ENCODE measurements at regions not wholly inside any gene's neighbourhood (a gene's known extent, or its start where the extent isn't known, plus 50 kb on each side); places are given as distances from the start of the nearest gene placed in this dataset.
"Not testable (repeated sequence)": the region's sequence is repeated elsewhere in the genome, so short reads cannot be mapped to it uniquely, and the experiment has no call there.

GRCh38 chrY:7871304-7871932 lies 959.9 kb upstream of the AMELY start:
- no peak for FAIRE-seq

GRCh38 chrY:7866976-7867375 lies 955.4 kb upstream of the AMELY start:
- FAIRE-seq, result no peak

- FAIRE-seq, result no peak
These were observed 949.4 kb upstream of the AMELY start for GRCh38 chrY:7860781-7861614.

GRCh38 chrY:7850191-7850590 lies 938.6 kb upstream of the AMELY start:
- FAIRE-seq, result no peak

- FAIRE-seq, result no peak
These were observed 934.2 kb upstream of the AMELY start for GRCh38 chrY:7845776-7846175.

GRCh38 chrY:7837046-7837445 lies 925.5 kb upstream of the AMELY start:
- FAIRE-seq, result no peak

- no peak for FAIRE-seq
These were observed 924.8 kb upstream of the AMELY start for GRCh38 chrY:7836366-7836765.

- FAIRE-seq, result no peak
These were observed 923.9 kb upstream of the AMELY start for GRCh38 chrY:7835416-7835815.

GRCh38 chrY:7834284-7834683 lies 922.7 kb upstream of the AMELY start:
- no peak for FAIRE-seq

- not testable (repeated sequence) for FAIRE-seq
These were observed 919.3 kb upstream of the AMELY start for GRCh38 chrY:7830881-7831280.

GRCh38 chrY:7826533-7826932 lies 915.0 kb upstream of the AMELY start:
- no peak for FAIRE-seq

GRCh38 chrY:7825874-7826273 lies 914.3 kb upstream of the AMELY start:
- no peak for FAIRE-seq

GRCh38 chrY:7821295-7822035 lies 909.9 kb upstream of the AMELY start:
- no peak for FAIRE-seq

- no peak for FAIRE-seq
These were observed 907.4 kb upstream of the AMELY start for GRCh38 chrY:7818924-7819323.

- no peak for FAIRE-seq
These were observed 905.0 kb upstream of the AMELY start for GRCh38 chrY:7816567-7816966.

GRCh38 chrY:7815921-7816320 lies 904.4 kb upstream of the AMELY start:
- no peak for FAIRE-seq

- FAIRE-seq, result no peak
These were observed 903.7 kb upstream of the AMELY start for GRCh38 chrY:7815285-7815684.

GRCh38 chrY:7814361-7814760 lies 902.8 kb upstream of the AMELY start:
- no peak for FAIRE-seq

- no peak for FAIRE-seq
These were observed 898.8 kb upstream of the AMELY start for GRCh38 chrY:7810359-7810758.

GRCh38 chrY:7807516-7807870 lies 895.9 kb upstream of the AMELY start:
- FAIRE-seq, result no peak

- no peak for FAIRE-seq
These were observed 895.3 kb upstream of the AMELY start for GRCh38 chrY:7806592-7807515.

- FAIRE-seq, result no peak
These were observed 894.1 kb upstream of the AMELY start for GRCh38 chrY:7805624-7806023.

GRCh38 chrY:7803737-7804136 lies 892.2 kb upstream of the AMELY start:
- FAIRE-seq, result no peak

Measured in islet of Langerhans (tissue), 1 donor.